Hepatic stellate cell (primary cell): ENCODE measurements at regions not wholly inside any gene's neighbourhood (a gene's known extent, or its start where the extent isn't known, plus 50 kb on each side); places are given as distances from the start of the nearest gene placed in this dataset.

Source experiments
- DNase-seq: peaks from one replicate; pipeline ENCODE4 v3.0.0; 2011; ENCODE audit warnings: low spot score

DNA sequence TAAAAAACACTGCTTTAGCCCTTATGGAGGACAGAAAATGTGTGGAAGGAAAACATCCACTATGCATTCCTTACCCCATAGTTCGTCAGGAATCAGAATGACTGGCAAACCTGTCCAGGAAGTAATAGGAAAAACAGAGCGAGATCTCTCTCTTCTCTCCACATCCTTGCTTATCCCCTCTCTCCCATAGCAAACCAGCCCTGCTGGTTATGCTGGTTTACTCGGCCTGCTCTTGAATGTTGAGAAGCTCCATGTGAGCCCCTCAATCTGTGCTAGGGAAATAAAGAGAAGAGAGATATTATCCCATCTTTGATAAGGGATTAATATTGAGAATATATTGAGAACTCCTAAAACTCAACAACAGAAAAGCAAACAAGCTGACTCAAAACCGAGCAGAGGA lies 402.8 kb upstream of the RBFOX1 start:
- DNase-seq, result no peak

DNA sequence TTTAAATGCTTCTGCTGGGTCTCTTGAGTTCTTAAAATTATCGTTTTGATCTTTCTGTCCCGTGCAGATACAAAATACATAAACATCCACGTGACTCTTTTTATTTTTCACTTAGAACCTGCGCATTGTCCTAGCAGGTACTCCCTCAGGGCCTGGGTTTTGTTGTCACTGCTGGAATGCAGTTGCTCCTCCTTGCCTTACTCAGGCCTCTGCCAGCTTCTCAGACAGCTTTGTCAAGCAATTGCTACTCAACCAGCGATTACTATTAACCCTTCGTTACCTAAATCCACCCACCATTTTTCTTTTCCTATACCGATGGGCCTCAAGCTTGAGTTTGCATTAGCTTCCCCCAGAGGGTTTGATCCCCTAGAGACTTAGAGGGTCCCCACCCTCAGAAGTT lies 405.9 kb upstream of the RBFOX1 start:
- DNase-seq, result no peak

GRCh38 chr16:6926341-6926740 lies 406.3 kb upstream of the RBFOX1 start:
- no peak for DNase-seq

DNA sequence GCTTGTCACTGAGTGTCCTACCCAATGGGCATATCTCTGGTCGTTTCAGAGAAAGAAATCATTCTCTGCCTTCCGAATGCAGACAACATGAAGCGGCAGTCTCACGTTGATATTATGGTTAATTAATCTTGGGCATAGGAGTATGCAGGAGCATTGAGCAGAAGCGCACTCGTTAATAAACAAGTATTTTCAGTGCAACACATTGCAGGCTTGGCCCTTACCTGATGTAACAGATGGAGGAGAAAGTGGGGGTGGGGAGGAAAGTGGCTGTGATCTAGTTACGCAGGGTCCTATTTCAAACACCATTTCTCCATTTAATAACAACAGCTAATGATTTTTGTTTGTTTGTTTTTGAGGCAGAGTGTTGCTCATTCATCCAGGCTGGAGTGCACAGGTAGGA lies 414.0 kb upstream of the RBFOX1 start:
- no peak for DNase-seq

- DNase-seq, result no peak
Measured at GRCh38 chr16:6916946-6917345, 415.7 kb upstream of the RBFOX1 start.

- DNase-seq, result no peak
Measured at GRCh38 chr16:6913566-6913965, 419.1 kb upstream of the RBFOX1 start.

- no peak for DNase-seq
Measured at GRCh38 chr16:6910301-6910700, 422.3 kb upstream of the RBFOX1 start.

DNA sequence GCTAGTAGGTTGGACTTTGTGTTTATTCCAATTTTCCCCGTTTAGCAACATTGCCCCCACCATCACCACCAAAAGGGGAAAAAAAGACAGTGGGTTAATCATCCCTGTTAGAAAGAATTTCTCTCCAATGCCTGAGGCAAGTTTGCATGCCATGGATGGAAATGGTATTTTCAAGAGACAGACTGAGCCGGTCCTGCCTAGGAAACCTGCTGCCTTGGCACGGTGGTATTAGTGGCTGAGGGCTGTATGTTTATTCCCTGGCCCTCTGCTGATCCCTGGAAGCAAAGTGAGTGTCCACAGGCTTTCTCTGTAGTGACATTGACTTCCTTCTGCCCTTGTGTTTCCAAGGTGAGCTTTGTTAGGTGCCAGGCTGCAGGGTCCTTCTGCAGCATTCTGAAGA lies 427.0 kb upstream of the RBFOX1 start:
- DNase-seq, result no peak

DNA sequence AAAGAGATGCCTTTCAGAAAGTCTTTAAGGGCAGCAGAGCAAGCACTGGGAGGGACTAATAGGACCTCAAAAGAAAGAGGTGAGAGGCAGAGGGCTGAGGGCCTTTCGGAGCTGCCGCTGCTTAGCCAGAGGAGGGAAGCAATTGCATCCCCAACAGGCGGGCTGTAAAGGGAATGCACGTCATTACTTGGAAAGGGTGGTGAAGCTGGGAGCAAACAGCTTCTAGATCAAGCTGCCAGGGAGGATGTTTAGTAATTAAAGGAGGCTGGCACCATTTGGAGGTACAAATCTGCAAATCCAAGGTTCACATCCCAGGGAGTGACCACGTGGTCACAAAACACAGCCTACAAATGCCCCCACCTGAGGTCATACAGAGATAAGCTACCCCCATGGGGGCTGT lies 429.0 kb upstream of the RBFOX1 start:
- DNase-seq, result no peak

GRCh38 chr16:6898896-6899295 lies 433.7 kb upstream of the RBFOX1 start:
- DNase-seq, result no peak

GRCh38 chr16:6897876-6898485 lies 434.7 kb upstream of the RBFOX1 start:
- no peak for DNase-seq

- DNase-seq, result no peak
Measured at GRCh38 chr16:6892966-6893365, 439.7 kb upstream of the RBFOX1 start.

GRCh38 chr16:6891496-6891895 lies 441.1 kb upstream of the RBFOX1 start:
- no peak for DNase-seq

DNA sequence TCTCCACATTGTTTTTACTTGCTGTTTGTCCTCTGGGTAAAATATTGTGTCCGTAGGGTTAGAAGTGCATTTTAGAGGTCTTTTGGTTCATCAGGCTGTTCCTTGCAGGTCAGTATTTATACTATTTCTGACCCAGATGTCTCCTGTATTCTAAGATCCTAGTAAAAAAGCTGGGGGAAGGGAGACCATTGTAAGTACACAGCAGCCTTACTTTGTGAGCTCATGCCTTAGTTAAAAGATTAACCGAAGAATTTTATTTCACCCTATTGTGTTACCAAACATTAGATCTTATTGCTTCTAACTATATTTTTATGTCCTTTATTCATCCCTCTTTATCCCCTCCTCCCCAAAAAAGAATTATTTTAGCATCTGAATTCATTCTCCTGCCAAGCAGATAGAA lies 444.1 kb upstream of the RBFOX1 start:
- no peak for DNase-seq

DNA sequence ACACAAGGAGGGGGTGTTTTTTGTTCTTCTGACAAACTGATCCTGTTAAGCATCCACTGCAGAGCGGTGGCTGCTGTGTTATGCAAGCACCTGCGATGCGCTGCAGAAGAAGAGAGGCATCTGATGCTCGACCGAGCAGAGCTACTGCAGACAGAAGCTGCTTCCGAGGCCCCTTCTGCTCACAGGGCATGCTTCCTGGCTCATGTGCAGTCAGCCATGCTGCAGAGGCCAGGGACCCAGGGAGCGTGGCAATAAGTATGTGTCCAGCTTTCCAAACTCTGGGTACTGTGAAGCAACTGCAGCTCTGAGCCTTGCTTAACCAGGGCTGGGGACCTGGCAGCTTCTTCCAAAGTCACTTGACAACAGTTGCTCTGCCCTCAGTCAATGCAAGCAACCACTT lies 448.6 kb upstream of the RBFOX1 start:
- DNase-seq, result no peak

- no peak for DNase-seq
Measured at GRCh38 chr16:6880263-6880662, 452.4 kb upstream of the RBFOX1 start.

DNA sequence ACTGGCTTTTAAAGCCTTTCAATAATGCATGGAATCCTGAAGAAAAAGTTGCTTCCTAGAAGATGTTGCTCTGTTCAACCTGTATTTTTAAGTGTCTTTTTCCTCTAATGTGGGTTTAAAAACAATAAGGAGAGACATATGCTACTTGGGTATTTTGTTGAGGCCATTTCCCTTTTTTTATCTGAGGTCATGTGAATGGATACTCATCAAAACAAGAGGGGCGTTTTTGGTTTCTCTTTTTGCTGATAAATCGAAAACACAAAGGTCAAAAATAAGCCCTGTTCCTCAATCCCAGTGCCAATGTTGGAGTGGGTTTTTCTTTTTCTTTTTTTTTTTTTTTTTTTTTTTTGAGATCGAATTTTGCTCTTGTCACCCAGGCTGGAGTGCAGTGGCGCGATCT lies 468.0 kb upstream of the RBFOX1 start:
- no peak for DNase-seq

DNA sequence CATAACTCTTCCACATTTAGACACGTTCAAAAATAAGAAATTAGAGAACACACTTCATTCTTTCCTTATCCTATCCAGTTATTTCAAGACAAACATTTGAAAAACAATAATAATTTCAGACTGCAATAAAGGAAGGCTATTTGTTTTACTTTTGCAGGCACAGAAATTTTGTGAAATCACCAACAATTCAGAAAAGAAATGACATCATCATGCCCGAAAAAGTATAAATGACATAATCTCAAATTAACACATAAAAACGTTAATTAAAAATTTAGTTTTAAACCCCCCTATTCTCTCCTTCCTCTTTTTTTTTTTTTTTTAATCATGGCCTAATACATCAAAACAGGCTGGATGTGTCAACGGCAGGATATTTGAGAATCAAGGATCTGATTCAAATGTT lies 468.4 kb upstream of the RBFOX1 start:
- DNase-seq, result no peak

DNA sequence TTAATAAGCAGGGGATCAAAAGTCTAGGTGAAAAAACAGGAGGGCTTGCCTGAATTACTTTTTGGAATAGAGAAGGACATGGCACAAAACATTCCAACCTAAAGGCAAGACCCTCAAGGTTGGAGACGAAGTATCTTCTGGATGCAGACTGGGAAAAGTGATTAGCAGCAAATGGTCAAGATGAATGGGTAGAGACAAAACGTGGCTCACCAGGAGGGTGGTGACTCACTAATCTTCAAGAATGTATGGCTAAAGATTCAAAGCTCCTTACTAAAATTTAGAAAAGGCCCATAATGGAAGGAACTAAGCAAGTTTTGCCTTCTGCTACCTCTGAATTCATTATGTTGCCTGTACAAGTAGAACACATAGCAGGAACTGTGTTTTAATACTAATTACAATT lies 469.5 kb upstream of the RBFOX1 start:
- no peak for DNase-seq

DNA sequence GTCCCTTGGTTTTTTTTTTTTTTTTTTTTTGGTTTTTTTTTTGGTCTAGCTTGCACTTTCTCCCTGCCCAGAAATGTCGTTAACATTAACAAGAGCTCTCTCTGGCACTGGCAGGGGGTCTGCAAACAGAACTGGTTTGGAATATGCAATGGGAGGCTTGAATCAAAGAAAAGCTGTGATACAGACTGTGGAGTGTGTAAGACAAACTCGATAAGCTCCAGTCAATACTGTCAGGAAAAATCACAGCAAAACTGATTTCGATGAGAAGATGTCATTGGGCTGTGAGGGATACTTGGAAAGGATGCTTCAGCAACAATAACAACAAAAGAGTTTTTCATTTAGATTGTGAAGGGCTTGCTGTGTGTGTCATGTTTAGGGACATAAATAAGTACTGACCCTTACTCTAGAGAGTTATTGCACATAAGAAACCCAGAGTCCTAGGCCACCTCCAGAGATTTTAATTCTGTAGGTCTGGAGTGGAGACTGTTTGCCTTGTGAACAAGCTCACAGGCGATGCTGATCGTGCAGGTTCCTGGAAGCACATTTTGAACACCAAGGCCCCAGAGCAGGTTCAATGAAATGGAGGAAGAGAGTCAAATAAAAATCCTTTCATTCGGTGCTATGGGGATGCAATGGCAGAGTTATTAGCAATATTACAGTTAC lies 470.7 kb upstream of the RBFOX1 start:
- DNase-seq, result no peak

DNA sequence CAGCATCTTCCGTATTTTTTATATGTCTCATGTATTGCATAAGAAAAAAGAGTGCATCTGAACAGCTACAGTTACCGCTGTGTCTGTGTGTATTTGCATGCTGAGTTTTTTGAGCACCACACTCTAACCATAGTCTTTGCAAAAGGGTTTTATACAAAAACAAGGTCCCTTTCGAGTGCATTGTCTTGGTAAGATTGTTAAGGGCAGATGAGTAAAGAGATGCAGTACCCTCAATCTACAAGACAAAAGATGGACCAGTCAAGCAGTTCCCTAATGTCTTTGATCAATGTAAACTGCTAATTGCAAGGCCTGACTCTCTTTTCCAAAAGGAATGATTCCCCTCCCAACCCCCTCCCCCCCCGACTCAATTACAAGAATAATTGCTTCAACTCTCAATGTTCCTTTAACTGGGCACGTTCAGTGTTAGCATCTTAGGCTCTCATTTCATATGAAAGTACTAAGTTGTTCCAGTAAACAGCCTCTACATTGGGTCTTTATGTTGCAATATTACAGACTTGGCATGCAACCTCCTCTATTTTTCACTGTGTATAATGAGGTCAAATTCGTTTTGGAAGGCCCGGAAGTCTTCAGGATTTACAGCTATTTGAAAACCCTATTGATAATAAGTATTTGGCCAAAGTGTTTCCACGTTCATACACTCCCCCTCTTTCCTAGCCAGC lies 471.4 kb upstream of the RBFOX1 start:
- DNase-seq, result no peak

DNA sequence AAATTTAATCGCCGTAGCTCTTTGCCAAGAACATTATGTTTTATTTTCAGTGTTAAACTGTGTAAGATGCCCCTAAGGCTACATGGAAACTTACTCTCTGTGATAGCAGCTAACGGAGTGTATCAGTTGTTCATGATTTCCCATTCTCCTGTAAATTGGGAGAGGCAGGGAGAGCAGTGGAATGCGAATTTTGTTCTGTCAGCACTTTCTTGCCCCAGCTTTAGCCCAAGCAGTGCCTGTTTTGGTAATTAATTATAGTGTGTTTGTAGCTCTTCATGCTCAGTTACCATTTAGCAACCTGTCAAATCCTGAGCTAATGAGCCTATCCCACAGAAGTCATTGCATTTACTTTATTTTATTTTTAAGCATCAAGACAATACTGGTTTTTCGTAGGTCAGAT lies 475.1 kb upstream of the RBFOX1 start:
- DNase-seq, result no peak

- no peak for DNase-seq
Measured at GRCh38 chr16:6856578-6856977, 476.1 kb upstream of the RBFOX1 start.

DNA sequence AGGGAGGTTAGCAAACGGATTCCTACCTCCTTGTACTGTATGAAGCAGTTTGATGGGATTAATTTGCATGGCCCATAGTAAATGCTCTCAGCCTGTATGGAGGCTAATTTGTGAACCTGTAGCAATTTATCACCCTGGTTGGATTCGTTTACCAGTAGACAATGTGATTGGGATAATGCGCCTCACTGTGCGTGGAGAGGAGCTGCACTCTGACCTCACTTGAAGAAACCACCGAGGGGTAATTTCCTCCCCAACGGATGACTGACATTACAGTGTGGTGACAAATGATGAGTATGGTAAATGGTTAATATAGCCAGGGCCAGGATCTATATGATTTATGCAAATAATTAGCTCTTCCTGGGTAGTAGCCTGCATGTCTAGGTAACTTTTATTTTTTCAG lies 479.1 kb upstream of the RBFOX1 start:
- DNase-seq, result no peak
